Sigmoid colon (tissue), 3 donors: ENCODE measurements at regions not wholly inside any gene's neighbourhood (a gene's known extent, or its start where the extent isn't known, plus 50 kb on each side); places are given as distances from the start of the nearest gene placed in this dataset.

Experiments
- POLR2A ChIP-seq, 2 donors: fragments of 450-650 bp; IDR thresholded peaks; one replicate each; pipeline ENCODE4 v1.6.1; 2016; ENCODE audit warnings: antibody characterized with exemption in 2 of 2, mild to moderate bottlenecking in 2 of 2, moderate library complexity in 2 of 2
- TF ChIP-seq, protein P1 (sequence below), 4 experiments: fragments of 450-650 bp in 3 of 4; fragments of 200-600 bp in 1 of 4; IDR thresholded peaks; one replicate each; pipeline ENCODE4 v1.5.1; 2016 to 2019; ENCODE audit warnings: antibody characterized with exemption in 4 of 4, mild to moderate bottlenecking in 3 of 4, moderate library complexity in 2 of 4

DNA sequence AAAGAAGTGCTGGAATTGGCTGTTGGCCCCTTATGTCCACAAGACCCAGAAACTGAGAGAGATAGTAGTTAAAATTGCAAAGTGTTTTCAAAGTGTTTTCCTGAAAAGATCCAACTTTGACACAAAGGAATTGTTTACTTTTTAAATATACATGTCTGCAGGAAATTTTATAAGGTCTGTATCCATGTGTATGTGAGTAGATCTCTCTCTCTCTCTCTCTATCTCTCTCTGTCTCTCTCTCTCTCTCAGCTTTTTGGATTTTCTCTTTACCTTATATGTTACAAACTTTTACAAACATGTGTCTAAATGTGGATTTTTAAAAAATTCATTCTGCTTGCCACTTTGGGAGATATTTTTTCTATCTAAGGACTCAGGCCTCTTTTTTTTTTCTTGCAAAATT lies 358.6 kb downstream of the SIPA1L2 start:
- TF ChIP-seq POLR2A (IDR thresholded peaks at IDR 0.05), result no peak
- TF ChIP-seq, protein P1, sequence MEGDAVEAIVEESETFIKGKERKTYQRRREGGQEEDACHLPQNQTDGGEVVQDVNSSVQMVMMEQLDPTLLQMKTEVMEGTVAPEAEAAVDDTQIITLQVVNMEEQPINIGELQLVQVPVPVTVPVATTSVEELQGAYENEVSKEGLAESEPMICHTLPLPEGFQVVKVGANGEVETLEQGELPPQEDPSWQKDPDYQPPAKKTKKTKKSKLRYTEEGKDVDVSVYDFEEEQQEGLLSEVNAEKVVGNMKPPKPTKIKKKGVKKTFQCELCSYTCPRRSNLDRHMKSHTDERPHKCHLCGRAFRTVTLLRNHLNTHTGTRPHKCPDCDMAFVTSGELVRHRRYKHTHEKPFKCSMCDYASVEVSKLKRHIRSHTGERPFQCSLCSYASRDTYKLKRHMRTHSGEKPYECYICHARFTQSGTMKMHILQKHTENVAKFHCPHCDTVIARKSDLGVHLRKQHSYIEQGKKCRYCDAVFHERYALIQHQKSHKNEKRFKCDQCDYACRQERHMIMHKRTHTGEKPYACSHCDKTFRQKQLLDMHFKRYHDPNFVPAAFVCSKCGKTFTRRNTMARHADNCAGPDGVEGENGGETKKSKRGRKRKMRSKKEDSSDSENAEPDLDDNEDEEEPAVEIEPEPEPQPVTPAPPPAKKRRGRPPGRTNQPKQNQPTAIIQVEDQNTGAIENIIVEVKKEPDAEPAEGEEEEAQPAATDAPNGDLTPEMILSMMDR (IDR thresholded peaks at IDR 0.05), result no peak
